Adipocyte (in vitro differentiated cells): ENCODE measurements at regions not wholly inside any gene's neighbourhood (a gene's known extent, or its start where the extent isn't known, plus 50 kb on each side); places are given as distances from the start of the nearest gene placed in this dataset.
A peak's percentile ranks its signal among the peaks of the same experiment; 100 is the strongest.

ENCODE experiments used
- DNase-seq: peaks from one replicate; pipeline ENCODE4 v3.0.0-alpha.2; 2015; ENCODE audit warnings: low read depth
- H3K27me3 ChIP-seq: replicated peaks from 2 replicates; pipeline ENCODE4 v1.7.0; 2013; ENCODE audit warnings: mild to moderate bottlenecking, low read length, moderate library complexity; ENCODE audit not compliant: control insufficient read depth, insufficient read depth
- H3K36me3 ChIP-seq: 2 replicates; pipeline ENCODE4 v1.7.0; 2013; ENCODE audit warnings: low read length, mild to moderate bottlenecking, moderate library complexity; ENCODE audit not compliant: control insufficient read depth, insufficient read depth, severe bottlenecking
- H3K4me1 ChIP-seq: 2 replicates; pipeline ENCODE4 v1.7.0; 2013; ENCODE audit warnings: mild to moderate bottlenecking, low read length, moderate library complexity; ENCODE audit not compliant: control insufficient read depth, insufficient read depth
- H3K4me3 ChIP-seq: 2 replicates; pipeline ENCODE4 v1.7.0; 2013; ENCODE audit warnings: mild to moderate bottlenecking, low read length, moderate library complexity
- H3K9ac ChIP-seq: 2 replicates; pipeline ENCODE4 v1.7.0; 2013; ENCODE audit warnings: mild to moderate bottlenecking, low read length, moderate library complexity
- H3K9me3 ChIP-seq: 2 replicates; pipeline ENCODE4 v1.7.0; 2013; ENCODE audit warnings: mild to moderate bottlenecking, low read length, moderate library complexity; ENCODE audit not compliant: control insufficient read depth

DNA sequence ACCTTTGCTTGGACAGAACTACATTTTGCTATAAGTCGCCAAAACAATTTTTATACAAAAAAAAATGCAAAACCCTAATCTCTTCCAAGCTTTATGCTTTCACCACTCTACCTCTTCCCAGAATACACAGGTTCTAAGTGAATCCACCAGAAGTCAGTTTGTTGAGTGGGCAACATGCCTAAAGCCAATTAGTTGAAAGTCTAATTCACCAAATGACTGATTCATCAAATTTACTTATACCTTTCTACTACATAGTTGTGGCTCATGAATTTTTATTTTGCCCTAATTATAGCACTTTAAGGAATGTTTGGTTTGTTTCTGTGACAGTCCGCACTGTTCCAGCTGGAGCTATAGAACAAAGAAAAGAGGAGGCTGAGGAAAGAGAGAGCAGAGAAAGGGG is 265.9 kb upstream of the TGFBR2 start:
- Histone ChIP-seq H3K4me1 (peaks cover 23% of the 10 kb centered on the region), H3K9ac (no peak overlapping the region), H3K9me3 (no peaks in the 10 kb centered on the region), H3K36me3 (no peaks in the 10 kb centered on the region), H3K27me3 (no peaks in the 10 kb centered on the region), H3K4me3 (no peak overlapping the region)
- no peak for DNase-seq

DNA sequence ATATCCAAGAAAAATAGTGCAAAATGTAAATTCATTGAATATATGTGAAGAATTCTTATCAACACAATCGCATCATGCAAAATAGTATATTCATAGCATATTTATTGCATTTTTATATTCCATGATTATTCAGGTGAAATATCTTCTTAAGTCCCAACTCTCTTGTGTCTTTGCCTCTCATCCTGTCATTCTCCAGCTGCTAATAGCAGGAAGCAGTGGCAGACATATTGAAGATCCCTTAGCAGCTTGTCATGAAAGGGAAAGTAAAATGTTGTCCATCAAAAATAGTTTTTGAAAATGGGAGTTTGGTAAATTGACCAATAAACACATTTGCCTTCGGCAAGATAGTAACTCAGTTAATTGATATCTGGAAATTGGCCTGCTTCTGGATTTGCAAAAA is 265.3 kb upstream of the TGFBR2 start:
- DNase-seq = no peak
- peaks cover 28% of the 10 kb centered on the region for H3K4me1 ChIP-seq
- H3K9ac ChIP-seq = no peak overlapping the region
- H3K9me3 ChIP-seq = no peaks in the 10 kb centered on the region
- no peaks in the 10 kb centered on the region for H3K27me3 ChIP-seq
- no peak overlapping the region for H3K4me3 ChIP-seq
- no peaks in the 10 kb centered on the region for H3K36me3 ChIP-seq

DNA sequence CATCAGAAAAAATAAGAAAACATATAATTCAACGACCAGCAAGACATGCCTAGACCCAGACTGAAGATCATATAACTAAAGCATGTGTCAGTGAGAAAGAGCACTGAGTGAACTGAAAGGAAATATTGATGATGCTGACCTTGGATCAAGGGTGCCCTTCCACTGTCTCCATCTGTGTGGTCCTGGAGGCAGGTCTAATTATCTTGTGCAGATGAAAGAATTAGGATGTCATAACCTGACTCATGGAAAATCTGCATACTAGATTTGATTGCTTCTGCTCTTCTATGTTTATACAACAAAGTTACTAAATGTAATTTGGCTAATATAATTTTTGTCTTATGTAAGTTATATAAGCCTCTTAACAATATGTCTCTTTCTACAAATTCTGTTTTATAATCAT is 264.6 kb upstream of the TGFBR2 start:
- H3K4me3 ChIP-seq = no peak overlapping the region
- no peaks in the 10 kb centered on the region for H3K9me3 ChIP-seq
- no peaks in the 10 kb centered on the region for H3K36me3 ChIP-seq
- peak; percentile 43 for DNase-seq
- no peaks in the 10 kb centered on the region for H3K27me3 ChIP-seq
- H3K9ac ChIP-seq = peak overlapping the region; percentile 22
- H3K4me1 ChIP-seq = peaks cover 35% of the 10 kb centered on the region

DNA sequence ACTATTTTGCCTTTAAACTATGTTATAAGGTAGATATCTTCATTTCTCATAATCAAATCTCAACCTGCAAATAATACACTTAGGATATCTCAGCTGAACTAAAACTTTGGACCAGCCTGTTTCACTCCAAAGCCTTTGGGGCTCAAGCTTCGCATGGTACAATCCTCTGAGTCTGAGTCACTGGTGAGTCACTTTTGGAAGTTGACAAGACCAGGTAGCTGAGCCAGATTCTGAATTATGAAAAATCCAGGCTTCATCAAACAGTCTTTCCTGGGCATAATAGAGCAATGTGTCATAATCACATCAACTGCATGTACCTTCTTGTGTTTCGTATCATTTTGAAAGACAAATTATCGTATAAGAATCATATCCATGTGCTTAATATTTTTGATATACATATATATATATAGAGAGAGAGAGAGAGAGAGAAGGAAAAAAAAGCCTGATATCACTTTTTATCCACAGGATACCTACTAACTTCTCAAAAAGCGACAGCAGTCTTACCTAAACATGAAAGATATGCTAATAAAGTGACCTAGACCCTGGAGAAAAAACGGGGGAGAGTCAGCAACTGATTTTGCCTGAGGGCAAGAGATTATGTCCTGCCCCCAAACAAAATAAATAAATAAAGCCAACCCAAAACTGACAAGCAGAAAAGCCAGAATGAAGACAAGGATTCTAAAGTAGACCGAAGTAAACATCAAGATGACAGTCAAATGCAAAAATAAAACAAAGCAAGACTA is 263.9 kb upstream of the TGFBR2 start:
- Histone ChIP-seq H3K4me3 (no peak overlapping the region), H3K36me3 (no peaks in the 10 kb centered on the region), H3K27me3 (no peaks in the 10 kb centered on the region), H3K9me3 (no peaks in the 10 kb centered on the region), H3K4me1 (peaks cover 41% of the 10 kb centered on the region), H3K9ac (peak overlapping the region; percentile 33)
- peak; percentile 95 for DNase-seq

DNA sequence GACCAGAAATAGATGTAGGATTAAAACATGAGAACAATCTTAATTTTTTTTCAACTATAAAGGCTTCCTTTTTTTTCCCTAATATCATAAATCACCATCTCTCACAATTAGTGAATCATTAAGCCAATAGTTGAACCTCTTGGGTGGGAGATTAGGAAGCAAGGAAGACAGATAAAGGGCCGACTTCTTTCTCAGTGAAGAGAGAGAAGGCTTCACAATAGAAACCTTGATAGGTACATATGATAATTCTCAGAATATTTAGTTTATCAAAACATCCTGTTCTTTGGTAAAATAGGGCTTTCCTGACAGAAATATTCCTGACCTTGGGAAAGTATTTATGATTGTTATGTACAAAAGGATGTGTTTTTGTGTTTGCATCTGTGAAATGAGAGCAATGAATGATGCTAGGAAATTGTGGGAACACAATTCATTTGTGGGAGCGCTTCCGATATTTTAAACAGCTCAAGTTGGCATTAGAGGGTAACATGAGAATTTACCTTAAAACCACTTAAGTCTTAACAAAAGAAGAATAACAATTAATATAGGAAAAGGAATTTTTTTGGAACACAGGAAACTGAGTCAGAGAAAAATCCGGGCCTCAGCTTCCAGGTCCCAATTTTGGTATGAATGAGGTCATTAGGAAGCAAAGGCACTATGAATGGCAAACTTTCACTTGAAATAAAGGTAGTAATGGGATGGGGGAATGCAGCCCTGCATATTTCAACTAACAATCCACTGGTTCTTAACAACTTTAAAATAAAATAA is 263.2 kb upstream of the TGFBR2 start:
- no peak for DNase-seq
- H3K4me3 ChIP-seq = no peak overlapping the region
- no peaks in the 10 kb centered on the region for H3K27me3 ChIP-seq
- peaks cover 48% of the 10 kb centered on the region for H3K4me1 ChIP-seq
- H3K9ac ChIP-seq = peak overlapping the region; percentile 33
- no peaks in the 10 kb centered on the region for H3K9me3 ChIP-seq
- H3K36me3 ChIP-seq = no peaks in the 10 kb centered on the region

DNA sequence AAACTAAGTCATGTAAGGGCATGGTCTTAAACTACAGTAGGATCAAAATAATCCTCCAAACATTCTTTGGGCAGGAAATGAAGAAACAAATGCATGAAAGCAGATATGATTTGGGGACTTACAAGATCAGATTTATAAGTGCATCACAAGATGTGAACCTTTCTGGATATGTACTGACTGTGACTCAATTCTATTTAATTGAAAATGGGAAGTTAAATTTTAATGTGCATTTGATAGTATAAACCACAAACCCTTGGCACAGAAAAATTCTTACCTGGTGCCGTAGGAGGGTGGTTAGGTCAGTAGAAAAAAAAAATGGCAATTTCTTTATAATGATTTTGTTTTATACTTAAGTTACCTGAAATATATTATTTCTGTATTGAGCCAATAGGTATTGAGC is 262.5 kb upstream of the TGFBR2 start:
- Histone ChIP-seq H3K36me3 (no peaks in the 10 kb centered on the region), H3K4me3 (no peak overlapping the region), H3K9ac (no peak overlapping the region), H3K4me1 (peaks cover 49% of the 10 kb centered on the region), H3K9me3 (no peaks in the 10 kb centered on the region), H3K27me3 (no peaks in the 10 kb centered on the region)
- no peak for DNase-seq

DNA sequence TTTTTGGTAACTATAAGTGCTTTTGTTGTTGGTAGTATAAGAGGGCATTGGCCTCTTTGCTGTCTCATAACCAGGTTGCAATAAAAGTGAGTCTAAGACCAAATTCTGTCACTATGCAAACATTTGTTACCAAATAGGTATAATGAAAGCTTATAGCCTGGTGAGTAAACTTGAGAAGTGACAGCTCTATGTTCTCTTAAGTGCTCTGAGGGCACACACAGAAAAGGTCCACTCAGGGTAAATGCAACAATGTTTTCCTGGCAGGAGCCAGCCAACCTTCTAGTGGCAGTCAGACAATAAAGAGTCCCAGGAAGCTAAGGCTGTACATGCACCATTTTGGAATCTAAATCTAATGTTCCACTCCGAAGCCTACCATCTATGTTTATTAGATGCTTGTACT is 262.1 kb upstream of the TGFBR2 start:
- Histone ChIP-seq H3K4me1 (peaks cover 49% of the 10 kb centered on the region), H3K9ac (no peak overlapping the region), H3K27me3 (no peaks in the 10 kb centered on the region), H3K4me3 (no peak overlapping the region), H3K36me3 (no peaks in the 10 kb centered on the region), H3K9me3 (no peaks in the 10 kb centered on the region)
- no peak for DNase-seq

DNA sequence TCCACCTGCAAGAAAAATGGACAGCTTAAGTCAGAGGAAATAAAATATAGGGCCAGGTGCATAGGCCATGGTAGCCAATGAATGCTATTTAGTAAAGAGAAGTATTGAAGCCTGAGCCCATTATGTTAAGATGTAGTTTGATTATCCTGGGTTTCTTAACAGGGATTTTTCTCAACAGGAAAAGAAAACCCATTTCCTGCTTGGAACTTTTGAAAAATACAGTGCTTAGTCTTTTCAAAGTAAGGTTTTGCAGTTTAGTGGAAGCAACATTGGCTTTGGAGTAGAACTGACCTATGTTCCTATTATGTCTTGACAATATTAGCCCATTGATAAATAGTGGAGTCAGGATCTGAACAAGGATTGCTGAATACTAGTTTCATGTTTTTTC is 259.5 kb upstream of the TGFBR2 start:
- no peak overlapping the region for H3K4me3 ChIP-seq
- H3K27me3 ChIP-seq = no peaks in the 10 kb centered on the region
- H3K4me1 ChIP-seq = peaks cover 43% of the 10 kb centered on the region
- peak overlapping the region; percentile 72 for H3K9ac ChIP-seq
- no peak for DNase-seq
- no peaks in the 10 kb centered on the region for H3K9me3 ChIP-seq
- no peaks in the 10 kb centered on the region for H3K36me3 ChIP-seq

DNA sequence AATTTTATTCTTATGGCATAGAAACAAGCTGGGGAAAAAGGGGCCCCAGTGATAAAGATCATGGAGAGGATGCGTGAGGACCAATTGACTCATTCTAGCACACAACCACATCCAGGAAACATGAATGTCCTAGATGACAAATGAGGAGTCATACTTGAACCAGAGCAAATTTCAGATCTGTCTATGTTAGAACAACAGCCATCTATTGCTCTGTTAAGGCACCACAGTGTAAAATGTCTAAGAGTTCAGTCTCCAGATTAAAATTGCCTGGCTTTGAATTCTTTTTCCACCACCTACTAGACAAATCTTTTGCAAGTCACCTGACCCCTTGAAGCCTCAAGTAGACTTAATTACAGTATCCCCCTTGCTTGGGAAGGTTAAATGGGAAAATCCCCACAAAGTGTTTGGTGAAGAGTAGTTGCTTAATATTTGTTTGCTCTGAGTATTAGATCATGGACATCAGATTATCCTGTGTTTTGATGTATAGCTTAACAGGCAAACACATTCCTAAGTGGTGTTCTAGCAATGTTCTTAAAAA is 258.7 kb upstream of the TGFBR2 start:
- no peaks in the 10 kb centered on the region for H3K36me3 ChIP-seq
- H3K9ac ChIP-seq = peak overlapping the region; percentile 72
- peaks cover 38% of the 10 kb centered on the region for H3K4me1 ChIP-seq
- no peaks in the 10 kb centered on the region for H3K27me3 ChIP-seq
- no peaks in the 10 kb centered on the region for H3K9me3 ChIP-seq
- DNase-seq = peak; percentile 82
- H3K4me3 ChIP-seq = no peak overlapping the region

DNA sequence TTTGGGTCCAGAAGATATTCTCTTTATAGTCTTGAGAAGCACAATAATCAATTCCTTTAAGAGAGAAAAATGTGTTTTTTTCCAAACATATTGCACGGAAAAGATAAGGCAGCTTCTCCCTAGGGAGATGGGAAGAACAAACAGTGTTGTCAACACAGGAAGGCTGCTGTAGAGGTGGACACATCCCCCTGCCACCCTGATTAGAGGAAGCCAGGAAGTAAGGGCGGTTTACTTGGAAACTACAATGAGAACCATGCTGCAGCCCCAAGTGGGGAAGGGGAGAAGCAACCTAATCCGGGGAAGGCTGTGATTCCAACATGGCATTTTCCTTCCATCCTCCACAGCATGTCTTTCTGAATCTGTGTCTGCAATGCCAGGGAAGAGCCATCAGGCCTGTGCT is 256.9 kb upstream of the TGFBR2 start:
- no peak overlapping the region for H3K9ac ChIP-seq
- no peak for DNase-seq
- H3K27me3 ChIP-seq = no peaks in the 10 kb centered on the region
- no peaks in the 10 kb centered on the region for H3K9me3 ChIP-seq
- H3K4me3 ChIP-seq = no peak overlapping the region
- peaks cover 37% of the 10 kb centered on the region for H3K4me1 ChIP-seq
- H3K36me3 ChIP-seq = no peaks in the 10 kb centered on the region

DNA sequence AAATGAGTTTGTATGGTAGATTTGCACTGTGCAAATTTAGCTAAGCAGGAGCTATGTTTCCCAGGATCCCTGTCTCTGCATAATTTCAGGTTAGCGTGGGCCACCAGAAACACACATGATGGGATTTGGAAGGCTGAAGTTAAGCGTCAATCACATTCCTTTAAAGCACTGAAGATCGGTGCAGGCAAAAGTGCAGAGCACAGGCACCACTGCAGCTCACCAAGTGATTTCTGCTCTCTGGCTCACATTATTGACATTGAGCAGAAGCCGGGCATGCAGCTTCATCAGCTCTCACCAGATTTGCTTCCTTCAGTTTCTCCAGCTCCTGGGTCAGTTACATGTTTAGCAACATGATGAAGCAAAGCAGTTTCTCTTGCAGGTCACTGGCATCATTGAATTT is 256.4 kb upstream of the TGFBR2 start:
- H3K9ac ChIP-seq = no peak overlapping the region
- peak; percentile 43 for DNase-seq
- H3K9me3 ChIP-seq = no peaks in the 10 kb centered on the region
- H3K4me3 ChIP-seq = no peak overlapping the region
- H3K36me3 ChIP-seq = no peaks in the 10 kb centered on the region
- H3K27me3 ChIP-seq = no peaks in the 10 kb centered on the region
- H3K4me1 ChIP-seq = peaks cover 43% of the 10 kb centered on the region
